WTC11 (cell line): ENCODE measurements at regions not wholly inside any gene's neighbourhood (a gene's known extent, or its start where the extent isn't known, plus 50 kb on each side); places are given as distances from the start of the nearest gene placed in this dataset.

ENCODE experiments used
- ATAC-seq: fragments of 200-7000 bp; cut with Tn5 transposase; 2 replicates; pipeline ENCODE4 v1.10.0; 2021; ENCODE audit warnings: mild to moderate bottlenecking, moderate library complexity
- CTCF ChIA-PET: fragments of 300-600 bp; sonication (Branson Sonifier 250); formaldehyde crosslinking; loops from one replicate; lab custom pipeline; 2021; ENCODE audit warnings: antibody characterized with exemption; lab: Charles Lee
- POLR2A ChIA-PET: fragments of 350-600 bp; sonication (Branson Sonifier 250); formaldehyde crosslinking; loops from one replicate; lab custom pipeline; 2021; ENCODE audit warnings: antibody characterized with exemption; lab: Charles Lee
- DNase-seq: peaks from one replicate; pipeline ENCODE4 v3.0.0; 2021; ENCODE audit warnings: low spot score
- H3K27ac Mint-ChIP-seq: 2 replicates; pipeline ENCODE4 v1.8.0; 2021; ENCODE audit warnings: mixed read lengths
- H3K27me3 Mint-ChIP-seq: 2 replicates; pipeline ENCODE4 v1.8.0; 2021; ENCODE audit warnings: low read depth, mild to moderate bottlenecking, moderate library complexity, mixed read lengths
- H3K36me3 Mint-ChIP-seq: 2 replicates; pipeline ENCODE4 v1.8.0; 2021; ENCODE audit warnings: mixed read lengths
- H3K4me1 Mint-ChIP-seq: 2 replicates; pipeline ENCODE4 v1.8.0; 2022; ENCODE audit warnings: mixed read lengths
- H3K4me3 Mint-ChIP-seq: 2 replicates; pipeline ENCODE4 v1.8.0; 2021; ENCODE audit warnings: mild to moderate bottlenecking, moderate library complexity, mixed read lengths
- H3K9me3 Mint-ChIP-seq: 2 replicates; pipeline ENCODE4 v1.8.0; 2021; ENCODE audit warnings: mixed read lengths
- CDX4 ChIP-seq: fragments of 250-450 bp; sonication (Bioruptor Pico); IDR thresholded peaks from 2 replicates; pipeline ENCODE4 v1.9.0; 2021; ENCODE audit warnings: moderate library complexity, mild to moderate bottlenecking, inconsistent platforms, borderline replicate concordance
- E2F1 ChIP-seq: sonication (generic); formaldehyde crosslinking; IDR thresholded peaks from 2 replicates; pipeline ENCODE4 v1.8.0; 2022; ENCODE audit warnings: mild to moderate bottlenecking, missing genetic modification reagents
- EMX1 ChIP-seq: fragments of 250-450 bp; sonication (Bioruptor Pico); IDR thresholded peaks from 2 replicates; pipeline ENCODE4 v1.8.0; 2021; ENCODE audit warnings: mild to moderate bottlenecking
- ETV6 ChIP-seq: sonication (generic); formaldehyde crosslinking; IDR thresholded peaks from 2 replicates; pipeline ENCODE4 v1.8.1; 2022; ENCODE audit warnings: mild to moderate bottlenecking, missing genetic modification reagents
- HMGXB4 ChIP-seq: sonication (generic); formaldehyde crosslinking; IDR thresholded peaks from 2 replicates; pipeline ENCODE4 v1.8.1; 2023; ENCODE audit warnings: mild to moderate bottlenecking, moderate library complexity, missing genetic modification reagents
- JAZF1 ChIP-seq: fragments of 250-450 bp; sonication (Bioruptor Pico); IDR thresholded peaks from 2 replicates; pipeline ENCODE4 v1.9.0; 2021; ENCODE audit warnings: moderate library complexity, mild to moderate bottlenecking, inconsistent platforms
- JUN ChIP-seq: sonication (generic); formaldehyde crosslinking; IDR thresholded peaks from 2 replicates; pipeline ENCODE4 v1.8.0; 2023; ENCODE audit warnings: mild to moderate bottlenecking, missing genetic modification reagents
- MYBL2 ChIP-seq: sonication (generic); formaldehyde crosslinking; IDR thresholded peaks from 2 replicates; pipeline ENCODE4 v1.8.1; 2023; ENCODE audit warnings: mild to moderate bottlenecking, moderate library complexity, missing genetic modification reagents
- NFE2L1 ChIP-seq: sonication (generic); formaldehyde crosslinking; IDR thresholded peaks from 2 replicates; pipeline ENCODE4 v1.8.1; 2023; ENCODE audit warnings: missing genetic modification reagents
- NFYB ChIP-seq: sonication (generic); formaldehyde crosslinking; conservative IDR thresholded peaks from 2 replicates; pipeline ENCODE4 v1.8.0; 2022; ENCODE audit warnings: low read depth, missing genetic modification reagents
- NR2C2 ChIP-seq: sonication (generic); formaldehyde crosslinking; IDR thresholded peaks from 2 replicates; pipeline ENCODE4 v1.8.0; 2022; ENCODE audit warnings: mild to moderate bottlenecking, missing genetic modification reagents
- NR3C1 ChIP-seq: sonication (generic); formaldehyde crosslinking; conservative IDR thresholded peaks from 2 replicates; pipeline ENCODE4 v1.8.1; 2023; ENCODE audit warnings: low read depth, mild to moderate bottlenecking, missing genetic modification reagents
- OVOL2 ChIP-seq: fragments of 250-450 bp; sonication (Bioruptor Pico); IDR thresholded peaks from 2 replicates; pipeline ENCODE4 v1.9.0; 2021; ENCODE audit warnings: mild to moderate bottlenecking, borderline replicate concordance
- PRRX2 ChIP-seq: fragments of 250-450 bp; sonication (Bioruptor Pico); IDR thresholded peaks from 2 replicates; pipeline ENCODE4 v1.8.0; 2021; ENCODE audit warnings: mild to moderate bottlenecking
- USF2 ChIP-seq: sonication (generic); formaldehyde crosslinking; IDR thresholded peaks from 2 replicates; pipeline ENCODE4 v1.8.1; 2023; ENCODE audit warnings: mild to moderate bottlenecking, missing genetic modification reagents, moderate library complexity
- ZMAT4 ChIP-seq: fragments of 250-450 bp; sonication (Bioruptor Pico); IDR thresholded peaks from 2 replicates; pipeline ENCODE4 v1.9.0; 2021; ENCODE audit warnings: mild to moderate bottlenecking
- ZNF232 ChIP-seq: sonication (generic); formaldehyde crosslinking; IDR thresholded peaks from 2 replicates; pipeline ENCODE4 v1.8.0; 2022; ENCODE audit warnings: mild to moderate bottlenecking, missing genetic modification reagents
- ZNF671 ChIP-seq: fragments of 250-450 bp; sonication (Bioruptor Pico); IDR thresholded peaks from 2 replicates; pipeline ENCODE4 v1.8.0; 2021; ENCODE audit warnings: mild to moderate bottlenecking
- TF ChIP-seq, protein P1 (sequence below): sonication (generic); formaldehyde crosslinking; IDR thresholded peaks from 2 replicates; pipeline ENCODE4 v1.8.1; 2022; ENCODE audit warnings: mild to moderate bottlenecking, moderate library complexity, missing genetic modification reagents
- TF ChIP-seq, protein P2 (sequence below): sonication (generic); formaldehyde crosslinking; IDR thresholded peaks from 2 replicates; pipeline ENCODE4 v1.8.0; 2023; ENCODE audit warnings: missing genetic modification reagents
- TF ChIP-seq, protein P3 (sequence below): sonication (generic); formaldehyde crosslinking; IDR thresholded peaks from 2 replicates; pipeline ENCODE4 v1.8.1; 2022; ENCODE audit warnings: low read depth, mild to moderate bottlenecking, moderate library complexity, missing genetic modification reagents, borderline replicate concordance
- TF ChIP-seq, protein P4 (sequence below): sonication (generic); formaldehyde crosslinking; IDR thresholded peaks from 2 replicates; pipeline ENCODE4 v1.8.1; 2023; ENCODE audit warnings: mild to moderate bottlenecking, missing genetic modification reagents

DNA sequence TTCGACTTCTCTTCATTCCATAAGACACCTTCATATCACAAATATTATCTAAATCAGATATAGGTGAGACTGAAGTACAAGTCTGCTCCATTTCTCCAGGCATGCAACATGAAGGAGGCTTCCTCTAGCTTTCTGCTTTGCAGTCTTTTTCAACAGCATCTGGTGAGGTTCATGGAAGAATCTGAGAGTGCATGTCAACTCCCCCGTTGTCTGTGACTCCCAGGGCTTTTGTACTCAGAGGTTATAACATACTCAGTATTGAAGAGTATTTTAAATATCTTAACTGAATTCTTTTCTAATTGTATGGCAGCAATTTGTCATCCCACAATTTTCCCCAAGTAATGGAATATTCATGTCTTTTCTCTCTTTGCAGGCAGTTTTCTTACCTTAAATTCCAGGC is 448.7 kb downstream of the CDH8 start:
- Mint-ChIP-seq H3K36me3 (no peaks in the 10 kb centered on the region), H3K27me3 (no peaks in the 10 kb centered on the region), H3K27ac (no peak overlapping the region), H3K9me3 (peaks cover 8% of the 10 kb centered on the region), H3K4me3 (no peak overlapping the region), H3K4me1 (0 out of 2 replicates have a peak, but pooled peaks cover 2% of the 10 kb centered on the region)
- TF ChIP-seq NR2C2 (no peak), MYBL2 (CRISPR knock-in tag) (no peak), ZNF671 (CRISPR knock-in tag) (no peak), OVOL2 (CRISPR knock-in tag) (no peak), EMX1 (CRISPR knock-in tag) (no peak)
- TF ChIP-seq, protein P1, sequence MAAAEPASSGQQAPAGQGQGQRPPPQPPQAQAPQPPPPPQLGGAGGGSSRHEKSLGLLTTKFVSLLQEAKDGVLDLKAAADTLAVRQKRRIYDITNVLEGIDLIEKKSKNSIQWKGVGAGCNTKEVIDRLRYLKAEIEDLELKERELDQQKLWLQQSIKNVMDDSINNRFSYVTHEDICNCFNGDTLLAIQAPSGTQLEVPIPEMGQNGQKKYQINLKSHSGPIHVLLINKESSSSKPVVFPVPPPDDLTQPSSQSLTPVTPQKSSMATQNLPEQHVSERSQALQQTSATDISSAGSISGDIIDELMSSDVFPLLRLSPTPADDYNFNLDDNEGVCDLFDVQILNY (CRISPR knock-in tag) = no peak
- ChIA-PET POLR2A (no interaction called here), CTCF (no interaction called here)
- ATAC-seq = no peak
- DNase-seq = no peak

DNA sequence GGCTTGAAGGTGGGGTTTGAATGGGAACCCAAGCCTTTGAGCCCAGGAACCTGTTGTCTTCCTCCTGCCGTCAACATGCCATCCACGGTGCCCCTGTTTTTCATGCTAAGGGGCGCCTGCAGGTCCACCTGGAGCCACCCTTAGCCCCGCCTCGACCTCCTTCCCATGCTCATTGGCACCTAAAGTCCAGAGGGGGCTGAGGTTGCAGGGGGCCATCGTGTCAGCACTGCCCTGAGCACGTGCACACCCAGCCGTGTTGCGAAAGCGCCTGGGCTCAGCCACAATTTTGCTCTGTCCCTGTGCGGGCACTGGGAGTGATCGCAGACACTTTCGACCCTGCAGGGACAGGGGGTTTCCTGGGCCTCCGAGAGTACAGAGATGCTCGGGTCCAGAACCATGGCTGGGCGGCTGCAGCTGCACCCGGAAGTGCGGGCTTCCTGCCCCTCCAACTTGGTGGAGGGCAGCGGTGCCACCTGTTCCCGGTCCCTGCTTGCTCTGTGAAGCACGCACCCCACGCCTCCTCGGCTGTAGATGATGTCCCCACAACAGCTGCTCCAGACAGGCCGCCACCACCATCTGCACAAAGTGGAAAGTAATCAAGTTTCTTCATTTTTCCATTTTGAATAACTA is 454.7 kb downstream of the CDH8 start:
- no peak overlapping the region for H3K27ac Mint-ChIP-seq
- 0 out of 2 replicates have a peak, but pooled peaks cover 2% of the 10 kb centered on the region for H3K4me1 Mint-ChIP-seq
- H3K36me3 Mint-ChIP-seq = no peaks in the 10 kb centered on the region
- TF ChIP-seq CDX4 (CRISPR knock-in tag) (no peak), NFYB (CRISPR knock-in tag) (no peak), HMGXB4 (no peak), ETV6 (no peak)
- TF ChIP-seq, protein P2, sequence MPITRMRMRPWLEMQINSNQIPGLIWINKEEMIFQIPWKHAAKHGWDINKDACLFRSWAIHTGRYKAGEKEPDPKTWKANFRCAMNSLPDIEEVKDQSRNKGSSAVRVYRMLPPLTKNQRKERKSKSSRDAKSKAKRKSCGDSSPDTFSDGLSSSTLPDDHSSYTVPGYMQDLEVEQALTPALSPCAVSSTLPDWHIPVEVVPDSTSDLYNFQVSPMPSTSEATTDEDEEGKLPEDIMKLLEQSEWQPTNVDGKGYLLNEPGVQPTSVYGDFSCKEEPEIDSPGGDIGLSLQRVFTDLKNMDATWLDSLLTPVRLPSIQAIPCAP (CRISPR knock-in tag) = no peak
- TF ChIP-seq, protein P3, sequence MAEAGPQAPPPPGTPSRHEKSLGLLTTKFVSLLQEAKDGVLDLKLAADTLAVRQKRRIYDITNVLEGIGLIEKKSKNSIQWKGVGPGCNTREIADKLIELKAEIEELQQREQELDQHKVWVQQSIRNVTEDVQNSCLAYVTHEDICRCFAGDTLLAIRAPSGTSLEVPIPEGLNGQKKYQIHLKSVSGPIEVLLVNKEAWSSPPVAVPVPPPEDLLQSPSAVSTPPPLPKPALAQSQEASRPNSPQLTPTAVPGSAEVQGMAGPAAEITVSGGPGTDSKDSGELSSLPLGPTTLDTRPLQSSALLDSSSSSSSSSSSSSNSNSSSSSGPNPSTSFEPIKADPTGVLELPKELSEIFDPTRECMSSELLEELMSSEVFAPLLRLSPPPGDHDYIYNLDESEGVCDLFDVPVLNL (CRISPR knock-in tag) = no peak
- no peaks in the 10 kb centered on the region for H3K27me3 Mint-ChIP-seq
- POLR2A ChIA-PET = no interaction called here
- CTCF ChIA-PET = no interaction called here
- H3K4me3 Mint-ChIP-seq = no peak overlapping the region
- no peak for DNase-seq
- no peak for ATAC-seq
- H3K9me3 Mint-ChIP-seq = no peaks in the 10 kb centered on the region

DNA sequence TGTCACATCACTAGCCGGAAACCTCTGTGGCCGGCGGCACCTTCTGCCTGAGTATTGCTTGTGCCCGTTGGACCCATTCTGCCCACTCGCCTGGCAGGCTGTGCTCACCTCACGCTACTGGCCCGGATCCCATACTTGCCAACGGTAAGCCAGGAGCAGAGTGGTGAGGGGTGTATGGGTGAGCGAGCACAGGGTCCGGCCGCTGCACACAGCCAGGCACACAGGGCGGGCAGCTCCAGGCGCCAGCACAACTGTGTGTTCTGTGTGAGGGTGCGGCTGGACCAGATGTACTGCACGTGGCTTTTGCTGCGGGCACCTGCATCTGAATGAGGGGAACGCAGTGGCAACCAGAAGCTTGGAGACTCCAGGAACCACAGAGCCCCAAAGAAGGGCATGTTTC is 455.7 kb downstream of the CDH8 start:
- Mint-ChIP-seq H3K27ac (no peak overlapping the region), H3K4me3 (no peak overlapping the region), H3K36me3 (no peaks in the 10 kb centered on the region), H3K4me1 (0 out of 2 replicates have a peak, but pooled peaks cover 2% of the 10 kb centered on the region), H3K9me3 (peaks cover 5% of the 10 kb centered on the region), H3K27me3 (no peaks in the 10 kb centered on the region)
- ATAC-seq (no peak), DNase-seq (no peak)
- ChIA-PET POLR2A (no interaction called here), CTCF (no interaction called here)
- TF ChIP-seq USF2 (no peak), NFE2L1 (no peak), PRRX2 (CRISPR knock-in tag) (no peak), ZNF232 (no peak), E2F1 (CRISPR knock-in tag) (no peak), CDX4 (CRISPR knock-in tag) (no peak), NR3C1 (no peak), JUN (no peak), ZMAT4 (no peak), JAZF1 (CRISPR knock-in tag) (no peak)
- TF ChIP-seq, protein P4, sequence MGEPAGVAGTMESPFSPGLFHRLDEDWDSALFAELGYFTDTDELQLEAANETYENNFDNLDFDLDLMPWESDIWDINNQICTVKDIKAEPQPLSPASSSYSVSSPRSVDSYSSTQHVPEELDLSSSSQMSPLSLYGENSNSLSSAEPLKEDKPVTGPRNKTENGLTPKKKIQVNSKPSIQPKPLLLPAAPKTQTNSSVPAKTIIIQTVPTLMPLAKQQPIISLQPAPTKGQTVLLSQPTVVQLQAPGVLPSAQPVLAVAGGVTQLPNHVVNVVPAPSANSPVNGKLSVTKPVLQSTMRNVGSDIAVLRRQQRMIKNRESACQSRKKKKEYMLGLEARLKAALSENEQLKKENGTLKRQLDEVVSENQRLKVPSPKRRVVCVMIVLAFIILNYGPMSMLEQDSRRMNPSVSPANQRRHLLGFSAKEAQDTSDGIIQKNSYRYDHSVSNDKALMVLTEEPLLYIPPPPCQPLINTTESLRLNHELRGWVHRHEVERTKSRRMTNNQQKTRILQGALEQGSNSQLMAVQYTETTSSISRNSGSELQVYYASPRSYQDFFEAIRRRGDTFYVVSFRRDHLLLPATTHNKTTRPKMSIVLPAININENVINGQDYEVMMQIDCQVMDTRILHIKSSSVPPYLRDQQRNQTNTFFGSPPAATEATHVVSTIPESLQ (CRISPR knock-in tag) = no peak
